ENCODE measurements at regions not wholly inside any gene's neighbourhood (a gene's known extent, or its start where the extent isn't known, plus 50 kb on each side); places are given as distances from the start of the nearest gene placed in this dataset.

DNA sequence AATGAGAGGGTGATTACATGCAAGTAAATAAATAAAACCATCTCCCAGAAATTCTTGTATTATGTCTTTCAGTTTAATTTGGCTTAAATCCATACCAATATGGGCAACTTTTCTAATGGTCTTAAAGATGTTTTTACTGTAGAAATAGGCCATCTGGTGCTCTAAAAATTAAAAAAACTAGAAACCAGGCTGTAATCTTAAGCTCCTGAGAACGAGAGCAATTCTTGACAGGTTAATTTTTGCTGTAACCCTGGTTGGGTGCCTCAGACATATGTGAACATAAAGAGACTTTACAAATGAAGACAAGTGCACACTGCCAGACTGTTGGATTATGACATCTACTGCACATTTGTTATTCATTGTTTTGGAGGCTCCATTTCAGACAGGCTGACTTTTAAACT, 246.8 kb upstream of the DAB2 start:
- TF ChIP-seq, protein P1, sequence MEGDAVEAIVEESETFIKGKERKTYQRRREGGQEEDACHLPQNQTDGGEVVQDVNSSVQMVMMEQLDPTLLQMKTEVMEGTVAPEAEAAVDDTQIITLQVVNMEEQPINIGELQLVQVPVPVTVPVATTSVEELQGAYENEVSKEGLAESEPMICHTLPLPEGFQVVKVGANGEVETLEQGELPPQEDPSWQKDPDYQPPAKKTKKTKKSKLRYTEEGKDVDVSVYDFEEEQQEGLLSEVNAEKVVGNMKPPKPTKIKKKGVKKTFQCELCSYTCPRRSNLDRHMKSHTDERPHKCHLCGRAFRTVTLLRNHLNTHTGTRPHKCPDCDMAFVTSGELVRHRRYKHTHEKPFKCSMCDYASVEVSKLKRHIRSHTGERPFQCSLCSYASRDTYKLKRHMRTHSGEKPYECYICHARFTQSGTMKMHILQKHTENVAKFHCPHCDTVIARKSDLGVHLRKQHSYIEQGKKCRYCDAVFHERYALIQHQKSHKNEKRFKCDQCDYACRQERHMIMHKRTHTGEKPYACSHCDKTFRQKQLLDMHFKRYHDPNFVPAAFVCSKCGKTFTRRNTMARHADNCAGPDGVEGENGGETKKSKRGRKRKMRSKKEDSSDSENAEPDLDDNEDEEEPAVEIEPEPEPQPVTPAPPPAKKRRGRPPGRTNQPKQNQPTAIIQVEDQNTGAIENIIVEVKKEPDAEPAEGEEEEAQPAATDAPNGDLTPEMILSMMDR (IDR thresholded peaks at IDR 0.05), result no peak
- TF ChIP-seq POLR2A (IDR thresholded peaks at IDR 0.05), result no peak

Measured in heart left ventricle (tissue), 13 donors.